Right ventricle myocardium superior (tissue), 1 donor: ENCODE measurements at regions not wholly inside any gene's neighbourhood (a gene's known extent, or its start where the extent isn't known, plus 50 kb on each side); places are given as distances from the start of the nearest gene placed in this dataset.
"Not testable (repeated sequence)": the region's sequence is repeated elsewhere in the genome, so short reads cannot be mapped to it uniquely, and the experiment has no call there.

Source experiments
- ATAC-seq: fragments of 200-7000 bp; cut with Tn5 transposase; one replicate; pipeline ENCODE4 v1.9.1; 2020; ENCODE audit warnings: mild to moderate bottlenecking; ENCODE audit not compliant: poor library complexity
- DNase-seq: peaks from one replicate; pipeline ENCODE4 v3.0.0-alpha.2; 2020
- intact Hi-C: fragments of 100-400 bp; cut with DNase I; formaldehyde crosslinking; loops from one replicate; pipeline ENCODE4 v1.11.2; 2022
- donor health status: DM: no; HTN: yes; CAD: no; lungs with severe emphysema.

- intact Hi-C loops, ATAC-seq, DNase-seq: not testable (repeated sequence)
Observed at GRCh38 chr13:74718232-74718842, 584.1 kb upstream of the KLF12 start.

- intact Hi-C loops, result no loop called here
Observed at GRCh38 chr13:74715718-74716117, 581.5 kb upstream of the KLF12 start.

GRCh38 chr13:74710006-74710405 lies 575.8 kb upstream of the KLF12 start:
- intact Hi-C loops, result no loop called here
- DNase-seq (no peak), ATAC-seq (no peak)

More at GRCh38 chr13:74715718-74716117, 581.5 kb upstream of the KLF12 start:
- DNase-seq (no peak), ATAC-seq (no peak)

GRCh38 chr13:74709226-74709625 lies 575.0 kb upstream of the KLF12 start:
- DNase-seq, result no peak

GRCh38 chr13:74708629-74709028 lies 574.4 kb upstream of the KLF12 start:
- intact Hi-C loops, result no loop called here
- ATAC-seq (no peak), DNase-seq (no peak)

More at GRCh38 chr13:74709226-74709625, 575.0 kb upstream of the KLF12 start:
- intact Hi-C loops, result no loop called here
- ATAC-seq, result no peak

- ATAC-seq (no peak), DNase-seq (no peak)
- intact Hi-C loops, result no loop called here
Observed at GRCh38 chr13:74707291-74707690, 573.1 kb upstream of the KLF12 start.

GRCh38 chr13:74706801-74707200 lies 572.6 kb upstream of the KLF12 start:
- intact Hi-C loops, result no loop called here
- DNase-seq, result no peak

GRCh38 chr13:74705438-74705837 lies 571.2 kb upstream of the KLF12 start:
- DNase-seq, result no peak
- ATAC-seq, result no peak
- intact Hi-C loops, result no loop called here

More at GRCh38 chr13:74706801-74707200, 572.6 kb upstream of the KLF12 start:
- no peak for ATAC-seq

- ATAC-seq (no peak), DNase-seq (no peak)
- intact Hi-C loops, result no loop called here
Observed at GRCh38 chr13:74703855-74704387, 569.7 kb upstream of the KLF12 start.

- intact Hi-C loops, result no loop called here
- DNase-seq, result no peak
- no peak for ATAC-seq
Observed at GRCh38 chr13:74696148-74696922, 562.1 kb upstream of the KLF12 start.

- intact Hi-C loops, result no loop called here
- no peak for ATAC-seq
Observed at GRCh38 chr13:74695021-74695800, 561.0 kb upstream of the KLF12 start.

GRCh38 chr13:74687442-74688182 lies 553.4 kb upstream of the KLF12 start:
- ATAC-seq (no peak), DNase-seq (no peak)
- intact Hi-C loops, result no loop called here

More at GRCh38 chr13:74695021-74695800, 561.0 kb upstream of the KLF12 start:
- no peak for DNase-seq

- DNase-seq (no peak), ATAC-seq (no peak)
- intact Hi-C loops, result no loop called here
Observed at GRCh38 chr13:74683411-74683810, 549.2 kb upstream of the KLF12 start.

- DNase-seq (no peak), ATAC-seq (no peak)
- intact Hi-C loops, result no loop called here
Observed at GRCh38 chr13:74682746-74683145, 548.5 kb upstream of the KLF12 start.

- DNase-seq (no peak), ATAC-seq (no peak)
- intact Hi-C loops, result no loop called here
Observed at GRCh38 chr13:74681891-74682290, 547.7 kb upstream of the KLF12 start.

GRCh38 chr13:74678308-74678965 lies 544.2 kb upstream of the KLF12 start:
- intact Hi-C loops, result no loop called here
- DNase-seq, result no peak
- no peak for ATAC-seq

- ATAC-seq (no peak), DNase-seq (no peak)
- intact Hi-C loops, result no loop called here
Observed at GRCh38 chr13:74675972-74676371, 541.8 kb upstream of the KLF12 start.

GRCh38 chr13:74675182-74675581 lies 541.0 kb upstream of the KLF12 start:
- ATAC-seq, result no peak
- intact Hi-C loops, result no loop called here
- DNase-seq, result no peak
